GM23338 (cell line): ENCODE measurements at regions not wholly inside any gene's neighbourhood (a gene's known extent, or its start where the extent isn't known, plus 50 kb on each side); places are given as distances from the start of the nearest gene placed in this dataset.

ENCODE experiments used
- CREB1 ChIP-seq: fragments of 250-450 bp; sonication (Bioruptor Pico); IDR thresholded peaks from 2 replicates; pipeline ENCODE4 v1.5.0; 2020; ENCODE audit warnings: low read depth, mild to moderate bottlenecking, moderate library complexity
- EZH2 ChIP-seq: fragments of 200-600 bp; sonication (generic); IDR thresholded peaks from one replicate; pipeline ENCODE4 v1.8.0; 2017; ENCODE audit warnings: antibody characterized with exemption, mild to moderate bottlenecking, low read depth; ENCODE audit not compliant: unreplicated experiment
- EZH2phosphoT487 ChIP-seq: fragments of 200-600 bp; sonication (generic); IDR thresholded peaks from one replicate; pipeline ENCODE4 v1.8.1; 2018; ENCODE audit warnings: antibody characterized with exemption; ENCODE audit not compliant: unreplicated experiment
- JUNB ChIP-seq: IDR thresholded peaks from one replicate; pipeline ENCODE4 v1.6.1; 2016; ENCODE audit warnings: antibody characterized with exemption; ENCODE audit not compliant: unreplicated experiment
- NANOG ChIP-seq: IDR thresholded peaks from 2 replicates; pipeline ENCODE4 v1.6.1; 2016; ENCODE audit warnings: antibody characterized with exemption, borderline replicate concordance
- POLR2AphosphoS5 ChIP-seq: IDR thresholded peaks from 2 replicates; pipeline ENCODE4 v1.6.1; 2016; ENCODE audit warnings: antibody characterized with exemption, low read depth
- STAT1 ChIP-seq: IDR thresholded peaks from one replicate; pipeline ENCODE4 v1.6.1; 2016; ENCODE audit warnings: antibody characterized with exemption; ENCODE audit not compliant: unreplicated experiment
- ZNF114 ChIP-seq: fragments of 250-450 bp; sonication (Bioruptor Pico); IDR thresholded peaks from 2 replicates; pipeline ENCODE4 v1.5.0; 2020; ENCODE audit warnings: mild to moderate bottlenecking, moderate library complexity
- ZNF331 ChIP-seq: fragments of 250-450 bp; sonication (Bioruptor Pico); IDR thresholded peaks from 2 replicates; pipeline ENCODE4 v1.5.0; 2020; ENCODE audit warnings: low read depth, mild to moderate bottlenecking, moderate library complexity
- TF ChIP-seq, protein P1 (sequence below), 2 experiments: fragments of 200-600 bp in 1 of 2; sonication (generic) in 1 of 2; conservative IDR thresholded peaks; 2 replicates each; pipeline versions ENCODE4 v1.5.1 to v1.6.1; 2016 to 2017; ENCODE audit warnings: antibody characterized with exemption in 2 of 2, low read depth in 2 of 2, mild to moderate bottlenecking in 2 of 2, moderate library complexity in 1 of 2
- TF ChIP-seq, protein P2 (sequence below): IDR thresholded peaks from one replicate; pipeline ENCODE4 v1.6.1; 2018; ENCODE audit warnings: antibody characterized with exemption; ENCODE audit not compliant: unreplicated experiment
- TF ChIP-seq, protein P3 (sequence below): IDR thresholded peaks from 2 replicates; pipeline ENCODE4 v1.6.1; 2016; ENCODE audit warnings: antibody characterized with exemption

DNA sequence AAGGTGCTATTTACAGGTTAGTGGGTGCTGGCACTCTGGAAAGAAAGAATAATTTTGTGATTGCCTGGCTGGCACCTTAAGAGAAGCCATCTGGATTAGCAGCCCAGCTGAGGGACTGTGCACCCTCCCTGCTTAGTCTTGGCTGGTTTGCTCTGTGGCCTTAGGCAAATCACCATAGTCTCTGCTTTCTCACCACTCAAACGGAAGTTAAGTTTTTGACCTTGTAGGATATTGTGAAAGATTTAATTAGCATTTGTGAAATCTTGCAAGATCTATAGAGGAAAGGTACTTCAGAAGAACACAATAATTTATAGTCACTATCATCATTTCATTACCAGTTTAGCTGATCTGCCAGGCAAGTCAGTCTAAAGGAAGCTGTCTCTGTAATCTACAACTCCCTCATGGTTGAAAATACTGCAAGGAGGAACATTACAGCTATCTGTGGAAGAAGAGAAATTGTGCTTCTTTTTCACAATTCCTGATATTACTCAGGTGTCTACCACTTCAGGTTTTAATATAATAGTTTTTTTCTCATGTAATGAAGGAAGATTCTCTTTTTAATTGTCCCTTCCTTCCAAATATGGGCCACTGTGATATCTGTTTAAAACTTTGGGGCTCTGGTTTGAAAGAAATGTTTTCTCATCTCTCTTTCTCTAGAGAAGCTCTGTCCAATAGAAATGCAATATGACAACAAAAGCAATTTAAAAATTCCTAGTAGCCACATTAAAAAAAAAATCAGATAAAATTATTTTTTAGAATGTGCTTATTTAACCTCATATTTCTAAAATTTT, 219.6 kb downstream of the PTEN start:
- TF ChIP-seq, protein P1, sequence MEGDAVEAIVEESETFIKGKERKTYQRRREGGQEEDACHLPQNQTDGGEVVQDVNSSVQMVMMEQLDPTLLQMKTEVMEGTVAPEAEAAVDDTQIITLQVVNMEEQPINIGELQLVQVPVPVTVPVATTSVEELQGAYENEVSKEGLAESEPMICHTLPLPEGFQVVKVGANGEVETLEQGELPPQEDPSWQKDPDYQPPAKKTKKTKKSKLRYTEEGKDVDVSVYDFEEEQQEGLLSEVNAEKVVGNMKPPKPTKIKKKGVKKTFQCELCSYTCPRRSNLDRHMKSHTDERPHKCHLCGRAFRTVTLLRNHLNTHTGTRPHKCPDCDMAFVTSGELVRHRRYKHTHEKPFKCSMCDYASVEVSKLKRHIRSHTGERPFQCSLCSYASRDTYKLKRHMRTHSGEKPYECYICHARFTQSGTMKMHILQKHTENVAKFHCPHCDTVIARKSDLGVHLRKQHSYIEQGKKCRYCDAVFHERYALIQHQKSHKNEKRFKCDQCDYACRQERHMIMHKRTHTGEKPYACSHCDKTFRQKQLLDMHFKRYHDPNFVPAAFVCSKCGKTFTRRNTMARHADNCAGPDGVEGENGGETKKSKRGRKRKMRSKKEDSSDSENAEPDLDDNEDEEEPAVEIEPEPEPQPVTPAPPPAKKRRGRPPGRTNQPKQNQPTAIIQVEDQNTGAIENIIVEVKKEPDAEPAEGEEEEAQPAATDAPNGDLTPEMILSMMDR (conservative IDR thresholded peaks at IDR 0.05; ENCODE audit: low read depth in 2 of 2): no peak
- no peak for TF ChIP-seq POLR2AphosphoS5
- TF ChIP-seq STAT1: no peak
- no peak for TF ChIP-seq EZH2
- no peak for TF ChIP-seq ZNF114 (CRISPR knock-in tag)
- no peak for TF ChIP-seq EZH2phosphoT487
- TF ChIP-seq, protein P2, sequence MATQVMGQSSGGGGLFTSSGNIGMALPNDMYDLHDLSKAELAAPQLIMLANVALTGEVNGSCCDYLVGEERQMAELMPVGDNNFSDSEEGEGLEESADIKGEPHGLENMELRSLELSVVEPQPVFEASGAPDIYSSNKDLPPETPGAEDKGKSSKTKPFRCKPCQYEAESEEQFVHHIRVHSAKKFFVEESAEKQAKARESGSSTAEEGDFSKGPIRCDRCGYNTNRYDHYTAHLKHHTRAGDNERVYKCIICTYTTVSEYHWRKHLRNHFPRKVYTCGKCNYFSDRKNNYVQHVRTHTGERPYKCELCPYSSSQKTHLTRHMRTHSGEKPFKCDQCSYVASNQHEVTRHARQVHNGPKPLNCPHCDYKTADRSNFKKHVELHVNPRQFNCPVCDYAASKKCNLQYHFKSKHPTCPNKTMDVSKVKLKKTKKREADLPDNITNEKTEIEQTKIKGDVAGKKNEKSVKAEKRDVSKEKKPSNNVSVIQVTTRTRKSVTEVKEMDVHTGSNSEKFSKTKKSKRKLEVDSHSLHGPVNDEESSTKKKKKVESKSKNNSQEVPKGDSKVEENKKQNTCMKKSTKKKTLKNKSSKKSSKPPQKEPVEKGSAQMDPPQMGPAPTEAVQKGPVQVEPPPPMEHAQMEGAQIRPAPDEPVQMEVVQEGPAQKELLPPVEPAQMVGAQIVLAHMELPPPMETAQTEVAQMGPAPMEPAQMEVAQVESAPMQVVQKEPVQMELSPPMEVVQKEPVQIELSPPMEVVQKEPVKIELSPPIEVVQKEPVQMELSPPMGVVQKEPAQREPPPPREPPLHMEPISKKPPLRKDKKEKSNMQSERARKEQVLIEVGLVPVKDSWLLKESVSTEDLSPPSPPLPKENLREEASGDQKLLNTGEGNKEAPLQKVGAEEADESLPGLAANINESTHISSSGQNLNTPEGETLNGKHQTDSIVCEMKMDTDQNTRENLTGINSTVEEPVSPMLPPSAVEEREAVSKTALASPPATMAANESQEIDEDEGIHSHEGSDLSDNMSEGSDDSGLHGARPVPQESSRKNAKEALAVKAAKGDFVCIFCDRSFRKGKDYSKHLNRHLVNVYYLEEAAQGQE: no peak
- no peak for TF ChIP-seq CREB1 (CRISPR knock-in tag)
- TF ChIP-seq ZNF331 (CRISPR knock-in tag): no peak
- TF ChIP-seq JUNB: no peak
- TF ChIP-seq, protein P3, sequence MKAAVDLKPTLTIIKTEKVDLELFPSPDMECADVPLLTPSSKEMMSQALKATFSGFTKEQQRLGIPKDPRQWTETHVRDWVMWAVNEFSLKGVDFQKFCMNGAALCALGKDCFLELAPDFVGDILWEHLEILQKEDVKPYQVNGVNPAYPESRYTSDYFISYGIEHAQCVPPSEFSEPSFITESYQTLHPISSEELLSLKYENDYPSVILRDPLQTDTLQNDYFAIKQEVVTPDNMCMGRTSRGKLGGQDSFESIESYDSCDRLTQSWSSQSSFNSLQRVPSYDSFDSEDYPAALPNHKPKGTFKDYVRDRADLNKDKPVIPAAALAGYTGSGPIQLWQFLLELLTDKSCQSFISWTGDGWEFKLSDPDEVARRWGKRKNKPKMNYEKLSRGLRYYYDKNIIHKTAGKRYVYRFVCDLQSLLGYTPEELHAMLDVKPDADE: no peak
- no peak for TF ChIP-seq NANOG
